ENCODE measurements at regions not wholly inside any gene's neighbourhood (a gene's known extent, or its start where the extent isn't known, plus 50 kb on each side); places are given as distances from the start of the nearest gene placed in this dataset.

DNA sequence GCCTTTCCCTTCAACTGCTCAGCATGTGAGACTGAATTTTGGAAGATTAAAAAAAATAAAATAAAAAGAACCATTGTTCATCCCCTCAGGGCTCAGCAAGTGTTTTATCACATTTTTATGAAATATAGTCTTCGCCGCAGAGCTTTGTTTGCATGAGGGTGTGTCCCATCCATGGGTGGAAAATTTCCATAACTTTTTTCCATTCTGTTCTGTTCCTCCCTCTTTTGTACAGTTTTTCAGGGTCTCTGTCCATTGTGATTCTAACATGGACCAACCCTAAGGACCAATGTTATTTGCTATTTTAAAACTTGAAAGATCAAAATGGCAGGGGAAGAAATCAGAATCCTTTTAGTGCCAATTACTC, 213.3 kb upstream of the SGK1 start:
- no peak for TF ChIP-seq POLR2AphosphoS5 (IDR thresholded peaks at IDR 0.05; ENCODE audit: low read depth)
- TF ChIP-seq, protein P1, sequence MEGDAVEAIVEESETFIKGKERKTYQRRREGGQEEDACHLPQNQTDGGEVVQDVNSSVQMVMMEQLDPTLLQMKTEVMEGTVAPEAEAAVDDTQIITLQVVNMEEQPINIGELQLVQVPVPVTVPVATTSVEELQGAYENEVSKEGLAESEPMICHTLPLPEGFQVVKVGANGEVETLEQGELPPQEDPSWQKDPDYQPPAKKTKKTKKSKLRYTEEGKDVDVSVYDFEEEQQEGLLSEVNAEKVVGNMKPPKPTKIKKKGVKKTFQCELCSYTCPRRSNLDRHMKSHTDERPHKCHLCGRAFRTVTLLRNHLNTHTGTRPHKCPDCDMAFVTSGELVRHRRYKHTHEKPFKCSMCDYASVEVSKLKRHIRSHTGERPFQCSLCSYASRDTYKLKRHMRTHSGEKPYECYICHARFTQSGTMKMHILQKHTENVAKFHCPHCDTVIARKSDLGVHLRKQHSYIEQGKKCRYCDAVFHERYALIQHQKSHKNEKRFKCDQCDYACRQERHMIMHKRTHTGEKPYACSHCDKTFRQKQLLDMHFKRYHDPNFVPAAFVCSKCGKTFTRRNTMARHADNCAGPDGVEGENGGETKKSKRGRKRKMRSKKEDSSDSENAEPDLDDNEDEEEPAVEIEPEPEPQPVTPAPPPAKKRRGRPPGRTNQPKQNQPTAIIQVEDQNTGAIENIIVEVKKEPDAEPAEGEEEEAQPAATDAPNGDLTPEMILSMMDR (IDR thresholded peaks at IDR 0.05; ENCODE audit: insufficient read depth, low read length) = no peak
- TF ChIP-seq, protein P2, sequence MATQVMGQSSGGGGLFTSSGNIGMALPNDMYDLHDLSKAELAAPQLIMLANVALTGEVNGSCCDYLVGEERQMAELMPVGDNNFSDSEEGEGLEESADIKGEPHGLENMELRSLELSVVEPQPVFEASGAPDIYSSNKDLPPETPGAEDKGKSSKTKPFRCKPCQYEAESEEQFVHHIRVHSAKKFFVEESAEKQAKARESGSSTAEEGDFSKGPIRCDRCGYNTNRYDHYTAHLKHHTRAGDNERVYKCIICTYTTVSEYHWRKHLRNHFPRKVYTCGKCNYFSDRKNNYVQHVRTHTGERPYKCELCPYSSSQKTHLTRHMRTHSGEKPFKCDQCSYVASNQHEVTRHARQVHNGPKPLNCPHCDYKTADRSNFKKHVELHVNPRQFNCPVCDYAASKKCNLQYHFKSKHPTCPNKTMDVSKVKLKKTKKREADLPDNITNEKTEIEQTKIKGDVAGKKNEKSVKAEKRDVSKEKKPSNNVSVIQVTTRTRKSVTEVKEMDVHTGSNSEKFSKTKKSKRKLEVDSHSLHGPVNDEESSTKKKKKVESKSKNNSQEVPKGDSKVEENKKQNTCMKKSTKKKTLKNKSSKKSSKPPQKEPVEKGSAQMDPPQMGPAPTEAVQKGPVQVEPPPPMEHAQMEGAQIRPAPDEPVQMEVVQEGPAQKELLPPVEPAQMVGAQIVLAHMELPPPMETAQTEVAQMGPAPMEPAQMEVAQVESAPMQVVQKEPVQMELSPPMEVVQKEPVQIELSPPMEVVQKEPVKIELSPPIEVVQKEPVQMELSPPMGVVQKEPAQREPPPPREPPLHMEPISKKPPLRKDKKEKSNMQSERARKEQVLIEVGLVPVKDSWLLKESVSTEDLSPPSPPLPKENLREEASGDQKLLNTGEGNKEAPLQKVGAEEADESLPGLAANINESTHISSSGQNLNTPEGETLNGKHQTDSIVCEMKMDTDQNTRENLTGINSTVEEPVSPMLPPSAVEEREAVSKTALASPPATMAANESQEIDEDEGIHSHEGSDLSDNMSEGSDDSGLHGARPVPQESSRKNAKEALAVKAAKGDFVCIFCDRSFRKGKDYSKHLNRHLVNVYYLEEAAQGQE (IDR thresholded peaks at IDR 0.05; ENCODE audit: insufficient replicate concordance, low read depth) = no peak

Measured in HL-60 (cell line).